Neural progenitor cell (in vitro differentiated cells): ENCODE measurements at regions not wholly inside any gene's neighbourhood (a gene's known extent, or its start where the extent isn't known, plus 50 kb on each side); places are given as distances from the start of the nearest gene placed in this dataset.

ENCODE experiments used
- EZH2 ChIP-seq: fragments of 200-600 bp; sonication (generic); IDR thresholded peaks from 2 replicates; pipeline ENCODE4 v1.6.1; 2017; ENCODE audit warnings: antibody characterized with exemption, mild to moderate bottlenecking, moderate library complexity
- EZH2phosphoT487 ChIP-seq: fragments of 200-600 bp; sonication (generic); IDR thresholded peaks from 2 replicates; pipeline ENCODE4 v1.6.1; 2017; ENCODE audit warnings: antibody characterized with exemption
- TF ChIP-seq, protein P1 (sequence below): fragments of 200-600 bp; sonication (generic); IDR thresholded peaks from 2 replicates; pipeline ENCODE4 v1.5.1; 2017; ENCODE audit warnings: antibody characterized with exemption, mild to moderate bottlenecking

DNA sequence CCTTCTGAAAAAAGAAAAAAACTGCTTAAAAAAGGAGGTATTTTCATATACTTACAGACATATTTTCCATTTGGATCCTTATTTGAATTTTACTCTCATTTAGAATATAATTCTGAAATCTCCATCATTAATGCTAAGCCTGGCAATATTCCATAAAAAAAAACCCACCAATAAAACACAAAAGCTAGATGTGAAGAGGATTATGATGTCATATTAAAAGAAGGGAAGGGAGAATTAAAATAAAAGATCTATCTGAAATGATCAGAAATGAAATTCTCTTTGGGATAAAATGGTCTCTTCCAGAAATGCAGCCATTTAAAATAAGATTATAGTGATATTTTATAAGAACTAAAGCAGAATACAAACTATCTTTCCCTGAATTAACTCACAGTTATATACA lies 206.7 kb upstream of the CAMK1G start:
- TF ChIP-seq EZH2phosphoT487 (no peak), EZH2 (no peak)
- TF ChIP-seq, protein P1, sequence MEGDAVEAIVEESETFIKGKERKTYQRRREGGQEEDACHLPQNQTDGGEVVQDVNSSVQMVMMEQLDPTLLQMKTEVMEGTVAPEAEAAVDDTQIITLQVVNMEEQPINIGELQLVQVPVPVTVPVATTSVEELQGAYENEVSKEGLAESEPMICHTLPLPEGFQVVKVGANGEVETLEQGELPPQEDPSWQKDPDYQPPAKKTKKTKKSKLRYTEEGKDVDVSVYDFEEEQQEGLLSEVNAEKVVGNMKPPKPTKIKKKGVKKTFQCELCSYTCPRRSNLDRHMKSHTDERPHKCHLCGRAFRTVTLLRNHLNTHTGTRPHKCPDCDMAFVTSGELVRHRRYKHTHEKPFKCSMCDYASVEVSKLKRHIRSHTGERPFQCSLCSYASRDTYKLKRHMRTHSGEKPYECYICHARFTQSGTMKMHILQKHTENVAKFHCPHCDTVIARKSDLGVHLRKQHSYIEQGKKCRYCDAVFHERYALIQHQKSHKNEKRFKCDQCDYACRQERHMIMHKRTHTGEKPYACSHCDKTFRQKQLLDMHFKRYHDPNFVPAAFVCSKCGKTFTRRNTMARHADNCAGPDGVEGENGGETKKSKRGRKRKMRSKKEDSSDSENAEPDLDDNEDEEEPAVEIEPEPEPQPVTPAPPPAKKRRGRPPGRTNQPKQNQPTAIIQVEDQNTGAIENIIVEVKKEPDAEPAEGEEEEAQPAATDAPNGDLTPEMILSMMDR = no peak
